ENCODE measurements at regions not wholly inside any gene's neighbourhood (a gene's known extent, or its start where the extent isn't known, plus 50 kb on each side); places are given as distances from the start of the nearest gene placed in this dataset.
"Not testable (repeated sequence)": the region's sequence is repeated elsewhere in the genome, so short reads cannot be mapped to it uniquely, and the experiment has no call there.

GRCh38 chr2:156229724-156230362, 102.7 kb downstream of the NR4A2 start:
- DNase-seq (no peak), ATAC-seq (ENCODE audit: low read depth) (no peak)
- no peak overlapping the region for H3K9ac ChIP-seq (ENCODE audit: low read length)
- WGBS (ENCODE audit: insufficient coverage), result 64% methylated on average over 1 of the region's 1 CpG
- H3K79me2 ChIP-seq (ENCODE audit: control insufficient read depth, insufficient read depth, low read length), result no peaks in the 10 kb centered on the region
- peaks cover 3% of the 10 kb centered on the region for H3K9me3 Mint-ChIP-seq (ENCODE audit: insufficient read depth)
- no peaks in the 10 kb centered on the region for H3K36me3 ChIP-seq (replicated peaks in 1 of 2; ENCODE audit: control extremely low read depth in 1 of 2, control insufficient read depth in 1 of 2, extremely low read depth in 1 of 2, insufficient read depth in 2 of 2, low read length in 1 of 2)
- H3K4me1 ChIP-seq (ENCODE audit: control insufficient read depth in 2 of 2, insufficient read depth in 2 of 2, low read length in 2 of 2), result no peaks in the 10 kb centered on the region
- intact Hi-C loops (cut with micrococcal nuclease), result no loop called here
- CTCF ChIA-PET, result no interaction called here
- H3K27ac ChIP-seq (ENCODE audit: low read length in 2 of 2), result no peak overlapping the region
- H3K4me3 ChIP-seq (ENCODE audit: control extremely low read depth in 1 of 5, extremely low read depth in 1 of 5, insufficient read depth in 1 of 5, low read depth in 2 of 5, low read length in 4 of 5), result no peak overlapping the region
- H3K4me3 Mint-ChIP-seq, result no peak overlapping the region
- POLR2A ChIA-PET, result no interaction called here
- H3K27ac Mint-ChIP-seq, result no peak overlapping the region
- H3K9me3 ChIP-seq (ENCODE audit: control extremely low read depth in 1 of 3, control insufficient read depth in 2 of 3, insufficient read depth in 1 of 3, low read length in 2 of 3), result peaks cover 0 to 3% (median 0%) of the 10 kb centered on the region in 3 donors
- TF ChIP-seq EZH2 (IDR thresholded peaks at IDR 0.05; ENCODE audit: borderline replicate concordance, insufficient read depth, low read depth, low read length, poor library complexity, severe bottlenecking) (no peak), CTCF (IDR thresholded peaks at IDR 0.05) (no peak)
- no peaks in the 10 kb centered on the region for H3K4me1 Mint-ChIP-seq
- no peaks in the 10 kb centered on the region for H3K27me3 ChIP-seq (replicated peaks in 1 of 4; ENCODE audit: control extremely low read depth in 1 of 4, control insufficient read depth in 3 of 4, insufficient read depth in 4 of 4, low read length in 3 of 4)
- no peaks in the 10 kb centered on the region for H4K20me1 ChIP-seq (ENCODE audit: control insufficient read depth, insufficient read depth, low read length, poor library complexity, severe bottlenecking)
- H3K4me2 ChIP-seq (replicated peaks; ENCODE audit: low read depth, low read length, poor library complexity, severe bottlenecking), result no peak overlapping the region
- no peak overlapping the region for H2AFZ ChIP-seq (ENCODE audit: insufficient read depth, low read depth, low read length, poor library complexity, severe bottlenecking)
- peaks cover 6% of the 10 kb centered on the region for H3K27me3 Mint-ChIP-seq

GRCh38 chr2:156223328-156223727, 109.2 kb downstream of the NR4A2 start:
- H3K36me3 ChIP-seq (replicated peaks in 1 of 2; ENCODE audit: control extremely low read depth in 1 of 2, control insufficient read depth in 1 of 2, extremely low read depth in 1 of 2, insufficient read depth in 2 of 2, low read length in 1 of 2); H3K4me3 Mint-ChIP-seq; H3K4me2 ChIP-seq (replicated peaks; ENCODE audit: low read depth, low read length, poor library complexity, severe bottlenecking); H3K4me1 ChIP-seq (ENCODE audit: control insufficient read depth in 2 of 2, insufficient read depth in 2 of 2, low read length in 2 of 2); DNase-seq; H3K27ac Mint-ChIP-seq; H3K27me3 ChIP-seq (replicated peaks in 1 of 4; ENCODE audit: control extremely low read depth in 1 of 4, control insufficient read depth in 3 of 4, insufficient read depth in 4 of 4, low read length in 3 of 4); ATAC-seq (ENCODE audit: low read depth); intact Hi-C loops (cut with micrococcal nuclease); H3K4me1 Mint-ChIP-seq; H3K27ac ChIP-seq (ENCODE audit: low read length in 2 of 2); H4K20me1 ChIP-seq (ENCODE audit: control insufficient read depth, insufficient read depth, low read length, poor library complexity, severe bottlenecking); H3K79me2 ChIP-seq (ENCODE audit: control insufficient read depth, insufficient read depth, low read length); POLR2A ChIA-PET; H3K4me3 ChIP-seq (ENCODE audit: control extremely low read depth in 1 of 5, extremely low read depth in 1 of 5, insufficient read depth in 1 of 5, low read depth in 2 of 5, low read length in 4 of 5); H3K9me3 ChIP-seq (ENCODE audit: control extremely low read depth in 1 of 3, control insufficient read depth in 2 of 3, insufficient read depth in 1 of 3, low read length in 2 of 3); H3K9ac ChIP-seq (ENCODE audit: low read length); H2AFZ ChIP-seq (ENCODE audit: insufficient read depth, low read depth, low read length, poor library complexity, severe bottlenecking); H3K27me3 Mint-ChIP-seq; CTCF ChIA-PET: not testable (repeated sequence)
- peaks cover 22% of the 10 kb centered on the region for H3K9me3 Mint-ChIP-seq (ENCODE audit: insufficient read depth)
- 86% methylated on average over 1 of the region's 1 CpG for WGBS (ENCODE audit: insufficient coverage)

Measured in B cell (primary cell).